ENCODE measurements at regions not wholly inside any gene's neighbourhood (a gene's known extent, or its start where the extent isn't known, plus 50 kb on each side); places are given as distances from the start of the nearest gene placed in this dataset.

DNA sequence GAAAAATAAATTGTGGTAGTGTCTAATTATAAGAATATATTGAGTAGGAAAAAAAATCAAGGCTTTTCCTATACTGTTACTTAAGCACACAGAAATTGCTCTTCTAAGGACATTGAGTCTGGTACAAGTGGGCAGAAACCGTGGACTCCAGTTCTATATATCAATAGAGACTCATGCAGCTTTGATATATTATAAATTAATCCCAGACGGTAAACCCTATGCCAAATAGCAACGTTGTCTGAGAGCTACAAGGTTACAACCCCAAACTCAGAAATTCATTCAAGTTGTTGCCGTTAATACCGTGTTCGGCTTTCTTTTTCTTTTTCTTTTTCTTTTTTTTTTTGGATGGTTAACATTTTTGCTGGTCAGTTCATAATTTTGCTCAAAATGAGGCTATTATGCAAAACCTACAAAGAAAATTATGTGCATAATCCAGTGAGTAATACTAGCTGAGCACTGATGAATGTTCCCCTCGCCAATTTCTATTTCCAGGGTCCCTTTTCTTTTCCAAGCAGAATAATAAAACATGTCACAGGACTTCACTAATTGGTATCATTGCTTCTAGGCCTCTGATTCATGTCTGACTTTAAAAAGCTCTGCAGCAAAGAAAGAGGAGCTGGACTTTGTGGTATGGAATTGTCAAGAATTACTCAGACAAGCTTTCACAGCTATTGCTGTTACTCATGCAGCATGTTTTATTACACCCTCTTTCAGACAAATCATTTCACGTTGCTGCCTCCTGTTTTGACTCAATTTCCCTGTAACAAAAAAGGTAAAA, 737.7 kb downstream of the NLGN4X start:
- TF ChIP-seq, protein P1, sequence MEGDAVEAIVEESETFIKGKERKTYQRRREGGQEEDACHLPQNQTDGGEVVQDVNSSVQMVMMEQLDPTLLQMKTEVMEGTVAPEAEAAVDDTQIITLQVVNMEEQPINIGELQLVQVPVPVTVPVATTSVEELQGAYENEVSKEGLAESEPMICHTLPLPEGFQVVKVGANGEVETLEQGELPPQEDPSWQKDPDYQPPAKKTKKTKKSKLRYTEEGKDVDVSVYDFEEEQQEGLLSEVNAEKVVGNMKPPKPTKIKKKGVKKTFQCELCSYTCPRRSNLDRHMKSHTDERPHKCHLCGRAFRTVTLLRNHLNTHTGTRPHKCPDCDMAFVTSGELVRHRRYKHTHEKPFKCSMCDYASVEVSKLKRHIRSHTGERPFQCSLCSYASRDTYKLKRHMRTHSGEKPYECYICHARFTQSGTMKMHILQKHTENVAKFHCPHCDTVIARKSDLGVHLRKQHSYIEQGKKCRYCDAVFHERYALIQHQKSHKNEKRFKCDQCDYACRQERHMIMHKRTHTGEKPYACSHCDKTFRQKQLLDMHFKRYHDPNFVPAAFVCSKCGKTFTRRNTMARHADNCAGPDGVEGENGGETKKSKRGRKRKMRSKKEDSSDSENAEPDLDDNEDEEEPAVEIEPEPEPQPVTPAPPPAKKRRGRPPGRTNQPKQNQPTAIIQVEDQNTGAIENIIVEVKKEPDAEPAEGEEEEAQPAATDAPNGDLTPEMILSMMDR (conservative IDR thresholded peaks at IDR 0.05; ENCODE audit: low read depth, low read length): no peak
- TF ChIP-seq CEBPB (IDR thresholded peaks at IDR 0.05; ENCODE audit: low read depth, low read length): no peak
- TF ChIP-seq CHD1 (IDR thresholded peaks at IDR 0.05; ENCODE audit: low read depth, low read length): no peak
- TF ChIP-seq POLR2A (IDR thresholded peaks at IDR 0.05; ENCODE audit: low read depth, low read length): no peak
- no peak for TF ChIP-seq MXI1 (IDR thresholded peaks at IDR 0.05; ENCODE audit: borderline replicate concordance, low read depth, low read length)
- no peak for TF ChIP-seq SMC3 (IDR thresholded peaks at IDR 0.05; ENCODE audit: low read depth, low read length)

All from IMR-90 (cell line).